ENCODE measurements at regions not wholly inside any gene's neighbourhood (a gene's known extent, or its start where the extent isn't known, plus 50 kb on each side); places are given as distances from the start of the nearest gene placed in this dataset.
A peak's percentile ranks its signal among the peaks of the same experiment; 100 is the strongest.

DNA sequence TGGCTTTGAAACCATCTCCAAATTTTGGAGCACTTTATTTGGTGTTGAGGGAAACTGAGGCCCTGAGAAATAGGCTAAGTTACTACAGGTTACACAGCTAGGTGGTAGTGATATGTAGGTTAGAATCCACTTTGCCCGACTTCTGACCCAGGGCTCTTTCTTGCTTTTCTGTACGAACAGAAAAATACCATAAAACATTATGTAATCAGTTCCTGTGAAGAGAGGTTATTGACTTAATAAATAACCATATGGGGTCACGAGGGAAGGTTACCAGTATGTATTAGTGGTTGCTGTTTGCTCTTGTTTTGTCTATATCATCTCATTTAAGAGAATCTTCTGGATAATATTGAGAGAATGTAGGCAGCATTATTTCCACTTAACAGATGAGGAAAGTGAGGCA is 172.2 kb upstream of the MAF start:
- Histone ChIP-seq H3K4me3 (no peak overlapping the region), H3K9me3 (no peaks in the 10 kb centered on the region), H3K36me3 (no peaks in the 10 kb centered on the region), H3K27ac (no peak overlapping the region), H3K4me1 (peaks cover 4 to 31% (median 6%) of the 10 kb centered on the region in 3 donors), H3K27me3 (no peaks in the 10 kb centered on the region)
- WGBS, 2 donors (ENCODE audit: low coverage in 1 of 2) = 82 to 97% methylated on average over 3 of the region's 3 CpGs
- TF ChIP-seq POLR2AphosphoS5 (IDR thresholded peaks at IDR 0.05) = no peak
- TF ChIP-seq, protein P1, sequence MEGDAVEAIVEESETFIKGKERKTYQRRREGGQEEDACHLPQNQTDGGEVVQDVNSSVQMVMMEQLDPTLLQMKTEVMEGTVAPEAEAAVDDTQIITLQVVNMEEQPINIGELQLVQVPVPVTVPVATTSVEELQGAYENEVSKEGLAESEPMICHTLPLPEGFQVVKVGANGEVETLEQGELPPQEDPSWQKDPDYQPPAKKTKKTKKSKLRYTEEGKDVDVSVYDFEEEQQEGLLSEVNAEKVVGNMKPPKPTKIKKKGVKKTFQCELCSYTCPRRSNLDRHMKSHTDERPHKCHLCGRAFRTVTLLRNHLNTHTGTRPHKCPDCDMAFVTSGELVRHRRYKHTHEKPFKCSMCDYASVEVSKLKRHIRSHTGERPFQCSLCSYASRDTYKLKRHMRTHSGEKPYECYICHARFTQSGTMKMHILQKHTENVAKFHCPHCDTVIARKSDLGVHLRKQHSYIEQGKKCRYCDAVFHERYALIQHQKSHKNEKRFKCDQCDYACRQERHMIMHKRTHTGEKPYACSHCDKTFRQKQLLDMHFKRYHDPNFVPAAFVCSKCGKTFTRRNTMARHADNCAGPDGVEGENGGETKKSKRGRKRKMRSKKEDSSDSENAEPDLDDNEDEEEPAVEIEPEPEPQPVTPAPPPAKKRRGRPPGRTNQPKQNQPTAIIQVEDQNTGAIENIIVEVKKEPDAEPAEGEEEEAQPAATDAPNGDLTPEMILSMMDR (IDR thresholded peaks at IDR 0.05) = no peak
- TF ChIP-seq POLR2A (IDR thresholded peaks at IDR 0.05) = no peak
- TF ChIP-seq EP300 (IDR thresholded peaks at IDR 0.05) = no peak
- ATAC-seq = no peak

DNA sequence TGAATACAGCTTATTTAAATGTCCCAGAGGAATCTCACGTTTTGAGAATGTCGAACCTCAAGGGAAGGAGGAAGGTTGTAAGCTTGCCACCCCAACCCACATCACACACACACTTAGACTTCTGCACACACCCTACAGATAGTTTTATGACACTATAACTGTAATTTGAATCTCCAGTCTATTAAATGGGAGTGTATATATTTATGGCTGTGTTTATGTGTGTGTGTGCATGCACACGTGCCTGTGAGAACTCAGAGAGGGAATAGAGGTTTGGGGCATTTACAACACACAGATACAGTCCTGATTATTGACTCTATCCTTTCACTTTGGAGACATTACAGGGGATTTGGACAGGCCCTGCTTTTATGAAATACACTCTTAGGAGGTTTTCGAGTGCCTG is 171.5 kb upstream of the MAF start:
- Histone ChIP-seq H3K4me3 (no peak overlapping the region), H3K4me1 (peaks cover 4 to 38% (median 6%) of the 10 kb centered on the region in 3 donors), H3K9me3 (no peaks in the 10 kb centered on the region), H3K36me3 (no peaks in the 10 kb centered on the region), H3K27ac (no peak overlapping the region), H3K27me3 (no peaks in the 10 kb centered on the region)
- no peak for ATAC-seq
- 74 to 84% methylated on average over 3 to 4 of the region's 4 CpGs for whole genome bisulfite sequencing, 2 donors (ENCODE audit: low coverage in 1 of 2)
- TF ChIP-seq POLR2A (IDR thresholded peaks at IDR 0.05) (no peak), EP300 (IDR thresholded peaks at IDR 0.05) (no peak), POLR2AphosphoS5 (IDR thresholded peaks at IDR 0.05) (no peak)
- TF ChIP-seq, protein P1 (IDR thresholded peaks at IDR 0.05) = no peak

GRCh38 chr16:79770244-79771064 is 169.9 kb upstream of the MAF start:
- peak; percentile 99 for ATAC-seq
- Histone ChIP-seq H3K4me3 (peak overlapping the region; percentile 52 to 65), H3K27ac (peak overlapping the region; percentile 41 to 86 (median 80)), H3K4me1 (peaks cover 4 to 42% (median 6%) of the 10 kb centered on the region in 3 donors), H3K36me3 (no peaks in the 10 kb centered on the region), H3K27me3 (no peaks in the 10 kb centered on the region), H3K9me3 (no peaks in the 10 kb centered on the region)
- WGBS, 2 donors (ENCODE audit: low coverage in 1 of 2) = 1% methylated on average over 18 to 45 of the region's 59 CpGs
- TF ChIP-seq, protein P1 (IDR thresholded peaks at IDR 0.05) = no peak
- TF ChIP-seq EP300 (IDR thresholded peaks at IDR 0.05) (no peak), POLR2A (IDR thresholded peaks at IDR 0.05) (no peak), POLR2AphosphoS5 (IDR thresholded peaks at IDR 0.05) (no peak)

DNA sequence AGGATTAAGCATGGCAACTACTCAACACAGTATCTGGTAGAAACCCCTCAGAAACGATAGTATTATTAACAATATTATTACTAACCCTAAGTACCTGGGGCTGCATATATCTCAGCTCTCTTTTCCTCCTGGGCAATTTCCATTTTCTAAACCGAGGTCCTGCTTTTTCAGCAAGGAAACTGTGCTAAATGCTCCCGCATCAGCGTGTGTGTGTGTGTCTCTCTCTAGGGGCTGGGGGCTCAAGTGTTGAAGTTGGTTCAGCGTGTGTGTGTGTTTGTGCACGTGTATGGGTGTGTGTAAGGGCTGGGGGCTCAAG is 169.3 kb upstream of the MAF start:
- WGBS, 2 donors (ENCODE audit: low coverage in 1 of 2) = 18 to 22% methylated on average over 2 to 3 of the region's 6 CpGs
- ATAC-seq = no peak
- peak overlapping the region; percentile 52 to 65 for H3K4me3 ChIP-seq
- H3K9me3 ChIP-seq = no peaks in the 10 kb centered on the region
- H3K27ac ChIP-seq = peak overlapping the region; percentile 41 to 86 (median 80)
- H3K4me1 ChIP-seq = peaks cover 4 to 42% (median 6%) of the 10 kb centered on the region in 3 donors
- H3K36me3 ChIP-seq = no peaks in the 10 kb centered on the region
- TF ChIP-seq, protein P1 (IDR thresholded peaks at IDR 0.05) = no peak
- TF ChIP-seq POLR2A (IDR thresholded peaks at IDR 0.05) (no peak), EP300 (IDR thresholded peaks at IDR 0.05) (no peak), POLR2AphosphoS5 (IDR thresholded peaks at IDR 0.05) (no peak)
- H3K27me3 ChIP-seq = no peaks in the 10 kb centered on the region
